Uterus (tissue), 2 donors: ENCODE measurements at regions not wholly inside any gene's neighbourhood (a gene's known extent, or its start where the extent isn't known, plus 50 kb on each side); places are given as distances from the start of the nearest gene placed in this dataset.

Experiments
- POLR2A ChIP-seq, 2 donors: fragments of 450-650 bp; IDR thresholded peaks; one replicate each; pipeline ENCODE4 v1.6.1; 2016; ENCODE audit warnings: antibody characterized with exemption in 2 of 2, mild to moderate bottlenecking in 1 of 2, moderate library complexity in 1 of 2
- TF ChIP-seq, protein P1 (sequence below), 4 experiments: fragments of 200-600 bp in 2 of 4; fragments of 450-650 bp in 2 of 4; sonication (generic) in 2 of 4; IDR thresholded peaks; one replicate each; pipeline ENCODE4 v1.5.1; 2016 to 2019; ENCODE audit warnings: antibody characterized with exemption in 4 of 4, mild to moderate bottlenecking in 2 of 4, moderate library complexity in 1 of 4

- TF ChIP-seq, protein P1, sequence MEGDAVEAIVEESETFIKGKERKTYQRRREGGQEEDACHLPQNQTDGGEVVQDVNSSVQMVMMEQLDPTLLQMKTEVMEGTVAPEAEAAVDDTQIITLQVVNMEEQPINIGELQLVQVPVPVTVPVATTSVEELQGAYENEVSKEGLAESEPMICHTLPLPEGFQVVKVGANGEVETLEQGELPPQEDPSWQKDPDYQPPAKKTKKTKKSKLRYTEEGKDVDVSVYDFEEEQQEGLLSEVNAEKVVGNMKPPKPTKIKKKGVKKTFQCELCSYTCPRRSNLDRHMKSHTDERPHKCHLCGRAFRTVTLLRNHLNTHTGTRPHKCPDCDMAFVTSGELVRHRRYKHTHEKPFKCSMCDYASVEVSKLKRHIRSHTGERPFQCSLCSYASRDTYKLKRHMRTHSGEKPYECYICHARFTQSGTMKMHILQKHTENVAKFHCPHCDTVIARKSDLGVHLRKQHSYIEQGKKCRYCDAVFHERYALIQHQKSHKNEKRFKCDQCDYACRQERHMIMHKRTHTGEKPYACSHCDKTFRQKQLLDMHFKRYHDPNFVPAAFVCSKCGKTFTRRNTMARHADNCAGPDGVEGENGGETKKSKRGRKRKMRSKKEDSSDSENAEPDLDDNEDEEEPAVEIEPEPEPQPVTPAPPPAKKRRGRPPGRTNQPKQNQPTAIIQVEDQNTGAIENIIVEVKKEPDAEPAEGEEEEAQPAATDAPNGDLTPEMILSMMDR (IDR thresholded peaks at IDR 0.05) = no peak
- no peak for TF ChIP-seq POLR2A (IDR thresholded peaks at IDR 0.05)
Observed at GRCh38 chr19:31181535-31181934, 167.7 kb downstream of the TSHZ3 start.
